Liver (tissue), 3 donors: ENCODE measurements at regions not wholly inside any gene's neighbourhood (a gene's known extent, or its start where the extent isn't known, plus 50 kb on each side); places are given as distances from the start of the nearest gene placed in this dataset.
"Not testable (repeated sequence)": the region's sequence is repeated elsewhere in the genome, so short reads cannot be mapped to it uniquely, and the experiment has no call there.

ENCODE experiments used
- EGR1 ChIP-seq, 2 donors: IDR thresholded peaks; 2 replicates each; pipeline ENCODE4 v1.6.1; 2016 to 2018; ENCODE audit warnings: antibody characterized with exemption in 2 of 2, low read depth in 2 of 2
- FOXA1 ChIP-seq: IDR thresholded peaks from 2 replicates; pipeline ENCODE4 v1.6.1; 2016; ENCODE audit warnings: antibody characterized with exemption
- GABPA ChIP-seq, 2 donors: IDR thresholded peaks in 1 of 2; conservative IDR thresholded peaks in 1 of 2; 2 replicates each; pipeline ENCODE4 v1.6.1; 2016; ENCODE audit warnings: antibody characterized with exemption in 2 of 2, mild to moderate bottlenecking in 1 of 2, moderate library complexity in 1 of 2
- JUND ChIP-seq, 2 donors: IDR thresholded peaks; 2 replicates each; pipeline ENCODE4 v1.6.1; 2016; ENCODE audit warnings: antibody characterized with exemption in 2 of 2
- YY1 ChIP-seq: IDR thresholded peaks from 2 replicates; pipeline ENCODE4 v1.6.1; 2016; ENCODE audit warnings: antibody characterized with exemption, mild to moderate bottlenecking
- TF ChIP-seq, protein P1 (sequence below): fragments of 150-350 bp; IDR thresholded peaks from 2 replicates; pipeline ENCODE4 v1.5.1; 2017; ENCODE audit warnings: improper control_type of control experiment, low read depth, low read length; ENCODE audit not compliant: missing input control
- TF ChIP-seq, protein P2 (sequence below): IDR thresholded peaks from 2 replicates; pipeline ENCODE4 v1.6.1; 2016; ENCODE audit warnings: antibody characterized with exemption
- TF ChIP-seq, protein P3 (sequence below): IDR thresholded peaks from 2 replicates; pipeline ENCODE4 v1.6.1; 2016; ENCODE audit warnings: antibody characterized with exemption
- donor health status: healthy.
- donor health status: healthy.

DNA sequence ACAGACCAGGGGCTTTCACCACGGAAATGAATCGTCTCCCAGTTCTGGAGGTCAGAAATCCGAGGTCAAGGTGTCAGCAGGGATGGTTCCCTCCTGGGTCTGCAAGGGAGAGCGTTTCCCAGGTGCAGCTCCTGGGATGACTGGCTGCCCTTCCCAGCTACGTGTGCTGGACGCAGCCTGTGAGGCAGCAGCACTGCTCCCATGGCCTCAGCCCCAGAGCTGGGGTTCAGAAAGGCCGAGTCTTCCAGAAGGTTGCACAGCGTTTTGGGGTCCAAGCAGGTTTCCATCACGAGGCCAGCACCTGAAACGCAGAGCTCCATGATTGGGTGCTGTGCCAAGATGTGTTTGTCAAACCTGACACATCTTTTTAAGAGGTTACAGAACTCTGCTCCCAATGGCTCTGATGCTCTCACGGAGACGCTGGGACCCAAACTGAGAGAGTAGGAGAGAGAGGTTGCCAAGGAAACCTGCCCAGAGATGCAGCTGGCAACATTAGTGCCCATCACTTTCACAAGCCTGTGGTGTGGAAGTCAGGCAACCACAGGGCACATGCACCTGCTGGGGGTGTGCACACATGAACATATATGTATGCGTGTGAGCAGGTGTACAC is 65.8 kb upstream of the LRPAP1 start:
- TF ChIP-seq, protein P1, sequence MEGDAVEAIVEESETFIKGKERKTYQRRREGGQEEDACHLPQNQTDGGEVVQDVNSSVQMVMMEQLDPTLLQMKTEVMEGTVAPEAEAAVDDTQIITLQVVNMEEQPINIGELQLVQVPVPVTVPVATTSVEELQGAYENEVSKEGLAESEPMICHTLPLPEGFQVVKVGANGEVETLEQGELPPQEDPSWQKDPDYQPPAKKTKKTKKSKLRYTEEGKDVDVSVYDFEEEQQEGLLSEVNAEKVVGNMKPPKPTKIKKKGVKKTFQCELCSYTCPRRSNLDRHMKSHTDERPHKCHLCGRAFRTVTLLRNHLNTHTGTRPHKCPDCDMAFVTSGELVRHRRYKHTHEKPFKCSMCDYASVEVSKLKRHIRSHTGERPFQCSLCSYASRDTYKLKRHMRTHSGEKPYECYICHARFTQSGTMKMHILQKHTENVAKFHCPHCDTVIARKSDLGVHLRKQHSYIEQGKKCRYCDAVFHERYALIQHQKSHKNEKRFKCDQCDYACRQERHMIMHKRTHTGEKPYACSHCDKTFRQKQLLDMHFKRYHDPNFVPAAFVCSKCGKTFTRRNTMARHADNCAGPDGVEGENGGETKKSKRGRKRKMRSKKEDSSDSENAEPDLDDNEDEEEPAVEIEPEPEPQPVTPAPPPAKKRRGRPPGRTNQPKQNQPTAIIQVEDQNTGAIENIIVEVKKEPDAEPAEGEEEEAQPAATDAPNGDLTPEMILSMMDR = not testable (repeated sequence)
- not testable (repeated sequence) for TF ChIP-seq EGR1 (IDR thresholded peaks at IDR 0.05; ENCODE audit: low read depth in 2 of 2); GABPA (IDR thresholded peaks at IDR 0.05 in 1 of 2, conservative IDR thresholded peaks at IDR 0.05 in 1 of 2); JUND (IDR thresholded peaks at IDR 0.05); YY1; FOXA1
- TF ChIP-seq, protein P2, sequence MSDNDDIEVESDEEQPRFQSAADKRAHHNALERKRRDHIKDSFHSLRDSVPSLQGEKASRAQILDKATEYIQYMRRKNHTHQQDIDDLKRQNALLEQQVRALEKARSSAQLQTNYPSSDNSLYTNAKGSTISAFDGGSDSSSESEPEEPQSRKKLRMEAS = not testable (repeated sequence)
- TF ChIP-seq, protein P3, sequence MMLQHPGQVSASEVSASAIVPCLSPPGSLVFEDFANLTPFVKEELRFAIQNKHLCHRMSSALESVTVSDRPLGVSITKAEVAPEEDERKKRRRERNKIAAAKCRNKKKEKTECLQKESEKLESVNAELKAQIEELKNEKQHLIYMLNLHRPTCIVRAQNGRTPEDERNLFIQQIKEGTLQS = not testable (repeated sequence)
